HG03108 (cell line): ENCODE measurements at regions not wholly inside any gene's neighbourhood (a gene's known extent, or its start where the extent isn't known, plus 50 kb on each side); places are given as distances from the start of the nearest gene placed in this dataset.
"Not testable (repeated sequence)": the region's sequence is repeated elsewhere in the genome, so short reads cannot be mapped to it uniquely, and the experiment has no call there.

Experiments
- ATAC-seq: cut with Tn5 transposase; IDR thresholded peaks from one replicate; pipeline ENCODE4 v1.9.1; 2021; ENCODE audit warnings: moderate library complexity; ENCODE audit not compliant: unreplicated experiment

- ATAC-seq, result peak; percentile 64
These were observed 308.2 kb downstream of the SPATA31A1 start for GRCh38 chr9:39663713-39664112.

GRCh38 chr9:39665020-39665419 lies 309.6 kb downstream of the SPATA31A1 start:
- ATAC-seq, result not testable (repeated sequence)

- not testable (repeated sequence) for ATAC-seq
These were observed 319.2 kb downstream of the SPATA31A1 start for GRCh38 chr9:39674437-39675210.

GRCh38 chr9:39675211-39675553 lies 319.7 kb downstream of the SPATA31A1 start:
- not testable (repeated sequence) for ATAC-seq

- not testable (repeated sequence) for ATAC-seq
These were observed 323.2 kb downstream of the SPATA31A1 start for GRCh38 chr9:39678534-39679263.

GRCh38 chr9:39680694-39681401 lies 325.4 kb downstream of the SPATA31A1 start:
- not testable (repeated sequence) for ATAC-seq

- ATAC-seq, result not testable (repeated sequence)
These were observed 373.4 kb downstream of the SPATA31A1 start for GRCh38 chr9:39728862-39729261.

GRCh38 chr9:39744898-39745297 lies 389.4 kb downstream of the SPATA31A1 start:
- not testable (repeated sequence) for ATAC-seq

- ATAC-seq, result not testable (repeated sequence)
These were observed 420.1 kb downstream of the SPATA31A1 start for GRCh38 chr9:39775570-39775969.

GRCh38 chr9:39791356-39791755 lies 435.9 kb downstream of the SPATA31A1 start:
- peak; percentile 100 for ATAC-seq

GRCh38 chr9:39797935-39798334 lies 442.5 kb downstream of the SPATA31A1 start:
- ATAC-seq, result not testable (repeated sequence)

GRCh38 chr9:39799252-39799651 lies 443.8 kb downstream of the SPATA31A1 start:
- not testable (repeated sequence) for ATAC-seq

GRCh38 chr9:39802561-39802960 lies 447.1 kb downstream of the SPATA31A1 start:
- not testable (repeated sequence) for ATAC-seq

- ATAC-seq, result peak; percentile 82
These were observed 454.1 kb downstream of the SPATA31A1 start for GRCh38 chr9:39809401-39810226.

- not testable (repeated sequence) for ATAC-seq
These were observed 454.9 kb downstream of the SPATA31A1 start for GRCh38 chr9:39810401-39810800.

- not testable (repeated sequence) for ATAC-seq
These were observed 456.1 kb downstream of the SPATA31A1 start for GRCh38 chr9:39811615-39812014.

GRCh38 chr9:39828457-39828856 lies 473.0 kb downstream of the SPATA31A1 start:
- not testable (repeated sequence) for ATAC-seq
